Astrocyte of the cerebellum (primary cell): ENCODE measurements at regions not wholly inside any gene's neighbourhood (a gene's known extent, or its start where the extent isn't known, plus 50 kb on each side); places are given as distances from the start of the nearest gene placed in this dataset.

Experiments
- DNase-seq: peaks from one replicate; pipeline ENCODE4 v3.0.0-alpha.2; 2011; ENCODE audit warnings: low read depth
- H3K4me3 ChIP-seq: 2 replicates; pipeline ENCODE4 v1.5.1; 2011; ENCODE audit warnings: mild to moderate bottlenecking, low read depth, low read length, moderate library complexity
- CTCF ChIP-seq: IDR thresholded peaks from 2 replicates; pipeline ENCODE4 v1.5.1; 2012; ENCODE audit warnings: low read length, low read depth, moderate library complexity, mild to moderate bottlenecking; ENCODE audit errors: missing control alignments
- in situ Hi-C: cut with HindIII; loops from 2 replicates; pipeline ENCODE4 v1.10.0; 2017; ENCODE audit warnings: low sequenced_read_pairs

- in situ Hi-C loops: no loop called here
- no peak for DNase-seq
- no peak overlapping the region for H3K4me3 ChIP-seq
- TF ChIP-seq CTCF: no peak
Observed at GRCh38 chr11:120020486-120020885, 117.4 kb downstream of the TRIM29 start.

GRCh38 chr11:120019191-120019590, 118.7 kb downstream of the TRIM29 start:
- H3K4me3 ChIP-seq: no peak overlapping the region
- DNase-seq: no peak
- in situ Hi-C loops: no loop called here
- no peak for TF ChIP-seq CTCF

- TF ChIP-seq CTCF: no peak
- in situ Hi-C loops: no loop called here
- H3K4me3 ChIP-seq: no peak overlapping the region
- no peak for DNase-seq
Observed at GRCh38 chr11:120017582-120018150, 120.2 kb downstream of the TRIM29 start.

- DNase-seq: no peak
- H3K4me3 ChIP-seq: no peak overlapping the region
- in situ Hi-C loops: no loop called here
- peak; percentile 61 for TF ChIP-seq CTCF
Observed at GRCh38 chr11:120013325-120014250, 124.3 kb downstream of the TRIM29 start.

- H3K4me3 ChIP-seq: no peak overlapping the region
- no peak for DNase-seq
- TF ChIP-seq CTCF: no peak
- in situ Hi-C loops: no loop called here
Observed at GRCh38 chr11:120012245-120012644, 125.7 kb downstream of the TRIM29 start.

GRCh38 chr11:120011836-120012235, 126.1 kb downstream of the TRIM29 start:
- DNase-seq: no peak

More at GRCh38 chr11:120011836-120012235, 126.1 kb downstream of the TRIM29 start:
- no peak overlapping the region for H3K4me3 ChIP-seq
- in situ Hi-C loops: no loop called here
- no peak for TF ChIP-seq CTCF
